ENCODE measurements at regions not wholly inside any gene's neighbourhood (a gene's known extent, or its start where the extent isn't known, plus 50 kb on each side); places are given as distances from the start of the nearest gene placed in this dataset.

- Histone ChIP-seq H3K27ac (ENCODE audit: low read depth, low read length) (no peak overlapping the region), H3K4me3 (replicated peaks in 1 of 2; ENCODE audit: low read depth in 1 of 2, low read length in 2 of 2) (no peak overlapping the region), H2AFZ (ENCODE audit: low read depth, low read length, poor library complexity, severe bottlenecking) (no peak overlapping the region), H4K20me1 (ENCODE audit: insufficient read depth) (no peaks in the 10 kb centered on the region), H3K36me3 (ENCODE audit: control insufficient read depth in 1 of 2, insufficient read depth in 2 of 2, low read length in 2 of 2) (no peaks in the 10 kb centered on the region), H3K4me2 (ENCODE audit: low read length) (no peak overlapping the region), H3K4me1 (ENCODE audit: control insufficient read depth in 1 of 2, insufficient read depth in 2 of 2, low read length in 2 of 2) (no peaks in the 10 kb centered on the region), H3K79me2 (ENCODE audit: insufficient read depth, low read length) (no peaks in the 10 kb centered on the region), H3K9me3 (ENCODE audit: control insufficient read depth in 1 of 2, insufficient read depth in 1 of 2, low read depth in 1 of 2, low read length in 2 of 2) (peaks cover 3 to 15% of the 10 kb centered on the region in 2 experiments; a peak in 2 of 4 replicates), H3K27me3 (ENCODE audit: insufficient read depth, low read length) (no peaks in the 10 kb centered on the region), H3K9me2 (ENCODE audit: insufficient read depth) (no peaks in the 10 kb centered on the region), H3K9ac (ENCODE audit: low read length) (no peak overlapping the region)
- ChIA-PET POLR2A (no interaction called here), CTCF (no interaction called here), RAD21 (ENCODE audit: low non-redundant PET in 1 of 2, low total read pairs in 2 of 2, uncharacterized antibody in 2 of 2, unreplicated experiment in 2 of 2) (no interaction called here)
- ATAC-seq = no peak
- DNase-seq (ENCODE audit: low read depth, low spot score) = no peak
- intact Hi-C loops (cut with micrococcal nuclease) = no loop called here
- TF ChIP-seq YY1 (IDR thresholded peaks at IDR 0.05; ENCODE audit: extremely low read depth, insufficient replicate concordance, low read depth, low read length) (no peak), CBX3 (IDR thresholded peaks at IDR 0.05; ENCODE audit: low read depth) (no peak), JUND (IDR thresholded peaks at IDR 0.05) (no peak), ATF3 (IDR thresholded peaks at IDR 0.05) (no peak)
- no TSS peak for BruUV-seq (replicated peaks)
These were observed 935.8 kb upstream of the RAG2 start for GRCh38 chr11:37533830-37534229.

- Histone ChIP-seq H3K9me3 (ENCODE audit: control insufficient read depth in 1 of 2, insufficient read depth in 1 of 2, low read depth in 1 of 2, low read length in 2 of 2) (peaks cover 3 to 15% of the 10 kb centered on the region in 2 experiments; a peak in 2 of 4 replicates), H3K9me2 (ENCODE audit: insufficient read depth) (no peaks in the 10 kb centered on the region), H3K4me3 (replicated peaks in 1 of 2; ENCODE audit: low read depth in 1 of 2, low read length in 2 of 2) (no peak overlapping the region), H3K27me3 (ENCODE audit: insufficient read depth, low read length) (no peaks in the 10 kb centered on the region), H2AFZ (ENCODE audit: low read depth, low read length, poor library complexity, severe bottlenecking) (no peak overlapping the region), H3K27ac (ENCODE audit: low read depth, low read length) (no peak overlapping the region), H3K4me2 (ENCODE audit: low read length) (no peak overlapping the region), H3K36me3 (ENCODE audit: control insufficient read depth in 1 of 2, insufficient read depth in 2 of 2, low read length in 2 of 2) (no peaks in the 10 kb centered on the region), H3K9ac (ENCODE audit: low read length) (no peak overlapping the region), H4K20me1 (ENCODE audit: insufficient read depth) (no peaks in the 10 kb centered on the region), H3K4me1 (ENCODE audit: control insufficient read depth in 1 of 2, insufficient read depth in 2 of 2, low read length in 2 of 2) (no peaks in the 10 kb centered on the region), H3K79me2 (ENCODE audit: insufficient read depth, low read length) (no peaks in the 10 kb centered on the region)
- intact Hi-C loops (cut with micrococcal nuclease) = no loop called here
- ChIA-PET CTCF (no interaction called here), POLR2A (no interaction called here), RAD21 (ENCODE audit: low non-redundant PET in 1 of 2, low total read pairs in 2 of 2, uncharacterized antibody in 2 of 2, unreplicated experiment in 2 of 2) (no interaction called here)
- ATAC-seq (no peak), DNase-seq (ENCODE audit: low read depth, low spot score) (no peak)
- no TSS peak for BruUV-seq (replicated peaks)
- no peak for TF ChIP-seq POLR2A (IDR thresholded peaks at IDR 0.05; ENCODE audit: borderline replicate concordance, extremely low read depth, insufficient read depth, insufficient read length)
- TF ChIP-seq, protein P1, sequence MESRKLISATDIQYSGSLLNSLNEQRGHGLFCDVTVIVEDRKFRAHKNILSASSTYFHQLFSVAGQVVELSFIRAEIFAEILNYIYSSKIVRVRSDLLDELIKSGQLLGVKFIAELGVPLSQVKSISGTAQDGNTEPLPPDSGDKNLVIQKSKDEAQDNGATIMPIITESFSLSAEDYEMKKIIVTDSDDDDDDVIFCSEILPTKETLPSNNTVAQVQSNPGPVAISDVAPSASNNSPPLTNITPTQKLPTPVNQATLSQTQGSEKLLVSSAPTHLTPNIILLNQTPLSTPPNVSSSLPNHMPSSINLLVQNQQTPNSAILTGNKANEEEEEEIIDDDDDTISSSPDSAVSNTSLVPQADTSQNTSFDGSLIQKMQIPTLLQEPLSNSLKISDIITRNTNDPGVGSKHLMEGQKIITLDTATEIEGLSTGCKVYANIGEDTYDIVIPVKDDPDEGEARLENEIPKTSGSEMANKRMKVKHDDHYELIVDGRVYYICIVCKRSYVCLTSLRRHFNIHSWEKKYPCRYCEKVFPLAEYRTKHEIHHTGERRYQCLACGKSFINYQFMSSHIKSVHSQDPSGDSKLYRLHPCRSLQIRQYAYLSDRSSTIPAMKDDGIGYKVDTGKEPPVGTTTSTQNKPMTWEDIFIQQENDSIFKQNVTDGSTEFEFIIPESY (IDR thresholded peaks at IDR 0.05; ENCODE audit: extremely low read depth, insufficient replicate concordance, low read length) = no peak
- TF ChIP-seq, protein P2, sequence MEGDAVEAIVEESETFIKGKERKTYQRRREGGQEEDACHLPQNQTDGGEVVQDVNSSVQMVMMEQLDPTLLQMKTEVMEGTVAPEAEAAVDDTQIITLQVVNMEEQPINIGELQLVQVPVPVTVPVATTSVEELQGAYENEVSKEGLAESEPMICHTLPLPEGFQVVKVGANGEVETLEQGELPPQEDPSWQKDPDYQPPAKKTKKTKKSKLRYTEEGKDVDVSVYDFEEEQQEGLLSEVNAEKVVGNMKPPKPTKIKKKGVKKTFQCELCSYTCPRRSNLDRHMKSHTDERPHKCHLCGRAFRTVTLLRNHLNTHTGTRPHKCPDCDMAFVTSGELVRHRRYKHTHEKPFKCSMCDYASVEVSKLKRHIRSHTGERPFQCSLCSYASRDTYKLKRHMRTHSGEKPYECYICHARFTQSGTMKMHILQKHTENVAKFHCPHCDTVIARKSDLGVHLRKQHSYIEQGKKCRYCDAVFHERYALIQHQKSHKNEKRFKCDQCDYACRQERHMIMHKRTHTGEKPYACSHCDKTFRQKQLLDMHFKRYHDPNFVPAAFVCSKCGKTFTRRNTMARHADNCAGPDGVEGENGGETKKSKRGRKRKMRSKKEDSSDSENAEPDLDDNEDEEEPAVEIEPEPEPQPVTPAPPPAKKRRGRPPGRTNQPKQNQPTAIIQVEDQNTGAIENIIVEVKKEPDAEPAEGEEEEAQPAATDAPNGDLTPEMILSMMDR (IDR thresholded peaks at IDR 0.05 in 2 of 3, conservative IDR thresholded peaks at IDR 0.05 in 1 of 3; ENCODE audit: borderline replicate concordance in 1 of 3, insufficient read depth in 1 of 3, low read depth in 2 of 3, low read length in 2 of 3) = no peak
- no peak for TF ChIP-seq TCF7L2 (IDR thresholded peaks at IDR 0.05; ENCODE audit: borderline replicate concordance, extremely low read depth, insufficient read depth, insufficient read length)
- no peak for TF ChIP-seq SRF (IDR thresholded peaks at IDR 0.05; ENCODE audit: low read depth)
These were observed 935.1 kb upstream of the RAG2 start for GRCh38 chr11:37533087-37533486.
